Hepatocyte (in vitro differentiated cells): ENCODE measurements at regions not wholly inside any gene's neighbourhood (a gene's known extent, or its start where the extent isn't known, plus 50 kb on each side); places are given as distances from the start of the nearest gene placed in this dataset.

ENCODE experiments used
- CTCF ChIP-seq: fragments of 200-600 bp; sonication (generic); IDR thresholded peaks from 2 replicates; pipeline ENCODE4 v1.5.1; 2016; ENCODE audit warnings: antibody characterized with exemption, mild to moderate bottlenecking; ENCODE audit not compliant: poor library complexity
- EZH2phosphoT487 ChIP-seq: fragments of 200-600 bp; sonication (generic); IDR thresholded peaks from one replicate; pipeline ENCODE4 v1.6.1; 2018; ENCODE audit warnings: antibody characterized with exemption, mild to moderate bottlenecking, low read depth, moderate library complexity; ENCODE audit not compliant: unreplicated experiment, severe bottlenecking

GRCh38 chr1:177833631-177834030, 136.2 kb downstream of the SEC16B start:
- TF ChIP-seq CTCF, result no peak
- TF ChIP-seq EZH2phosphoT487, result no peak
